ENCODE measurements at regions not wholly inside any gene's neighbourhood (a gene's known extent, or its start where the extent isn't known, plus 50 kb on each side); places are given as distances from the start of the nearest gene placed in this dataset.

GRCh38 chr10:62527019-62527827 lies 153.1 kb downstream of the ZNF365 start:
- no peak for TF ChIP-seq EZH2 (IDR thresholded peaks at IDR 0.05; ENCODE audit: insufficient read depth, poor library complexity, severe bottlenecking)
- TF ChIP-seq EZH2phosphoT487 (IDR thresholded peaks at IDR 0.05; ENCODE audit: insufficient read depth, low read depth) = no peak

All from GM23248 (cell line).